GM18909 (cell line): ENCODE measurements at regions not wholly inside any gene's neighbourhood (a gene's known extent, or its start where the extent isn't known, plus 50 kb on each side); places are given as distances from the start of the nearest gene placed in this dataset.

Experiments
- ATAC-seq: cut with Tn5 transposase; IDR thresholded peaks from one replicate; pipeline ENCODE4 v1.9.1; 2021; ENCODE audit warnings: mild to moderate bottlenecking; ENCODE audit not compliant: unreplicated experiment, poor library complexity

GRCh38 chr12:108462686-108463085, 52.4 kb upstream of the FICD start:
- ATAC-seq: no peak

- no peak for ATAC-seq
These were observed 53.9 kb upstream of the FICD start for GRCh38 chr12:108461058-108461660.

- no peak for ATAC-seq
These were observed 55.9 kb upstream of the FICD start for GRCh38 chr12:108459149-108459548.

- ATAC-seq: no peak
These were observed 57.2 kb upstream of the FICD start for GRCh38 chr12:108457734-108458361.

- ATAC-seq: peak; percentile 48
These were observed 57.9 kb upstream of the FICD start for GRCh38 chr12:108457006-108457733.

GRCh38 chr12:108455706-108456105, 59.4 kb upstream of the FICD start:
- ATAC-seq: no peak

GRCh38 chr12:108454539-108455139, 60.4 kb upstream of the FICD start:
- no peak for ATAC-seq

- no peak for ATAC-seq
These were observed 65.6 kb upstream of the FICD start for GRCh38 chr12:108449478-108449877.

GRCh38 chr12:108448246-108448645, 66.8 kb upstream of the FICD start:
- ATAC-seq: no peak

GRCh38 chr12:108447168-108447832, 67.8 kb upstream of the FICD start:
- no peak for ATAC-seq

- no peak for ATAC-seq
These were observed 68.3 kb upstream of the FICD start for GRCh38 chr12:108446766-108447165.

GRCh38 chr12:108442910-108443309, 72.2 kb upstream of the FICD start:
- ATAC-seq: no peak

- no peak for ATAC-seq
These were observed 73.0 kb upstream of the FICD start for GRCh38 chr12:108442067-108442466.

GRCh38 chr12:108441549-108441948, 73.5 kb upstream of the FICD start:
- no peak for ATAC-seq

GRCh38 chr12:108440736-108441135, 74.3 kb upstream of the FICD start:
- ATAC-seq: no peak

- no peak for ATAC-seq
These were observed 76.4 kb upstream of the FICD start for GRCh38 chr12:108438667-108439066.

- ATAC-seq: no peak
These were observed 82.5 kb upstream of the FICD start for GRCh38 chr12:108432423-108433121.

GRCh38 chr12:108430926-108431325, 84.2 kb upstream of the FICD start:
- no peak for ATAC-seq

GRCh38 chr12:108430245-108430644, 84.8 kb upstream of the FICD start:
- no peak for ATAC-seq

- ATAC-seq: no peak
These were observed 86.2 kb upstream of the CMKLR1 start for GRCh38 chr12:108425238-108425795.
